Stimulated activated CD4-positive, alpha-beta T cell treated with anti-CD3 and anti-CD28 coated beads, Interleukin-1b, Interleukin-23, amount 100 ng/mL, for 24 hours (primary cell): ENCODE measurements at regions not wholly inside any gene's neighbourhood (a gene's known extent, or its start where the extent isn't known, plus 50 kb on each side); places are given as distances from the start of the nearest gene placed in this dataset.
"Not testable (repeated sequence)": the region's sequence is repeated elsewhere in the genome, so short reads cannot be mapped to it uniquely, and the experiment has no call there.

Experiments
- DNase-seq, 4 experiments: peaks; one replicate each; pipeline ENCODE4 v3.0.0-alpha.2; 2020; ENCODE audit warnings: low read depth in 4 of 4, low spot score in 1 of 4

DNA sequence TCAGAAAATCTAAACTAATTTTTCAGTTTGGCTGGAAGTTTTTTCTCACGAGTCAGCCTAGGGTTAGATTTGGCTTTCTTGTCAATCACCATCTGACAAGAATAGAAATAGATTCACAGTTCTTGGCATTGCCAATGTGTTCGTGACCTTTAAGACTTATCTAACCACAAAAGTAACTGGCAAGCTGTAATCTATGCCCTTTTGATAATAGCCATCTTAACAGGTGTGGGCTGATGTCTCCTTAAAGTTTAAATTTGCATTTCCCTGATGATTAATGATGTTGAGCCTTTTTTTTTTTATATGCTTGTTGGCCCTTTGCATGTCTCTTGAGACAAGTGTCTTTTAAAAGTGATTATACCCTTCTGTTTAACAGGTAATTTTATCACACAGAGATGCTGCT lies 460.3 kb upstream of the PRKX start:
- no peak for DNase-seq

DNA sequence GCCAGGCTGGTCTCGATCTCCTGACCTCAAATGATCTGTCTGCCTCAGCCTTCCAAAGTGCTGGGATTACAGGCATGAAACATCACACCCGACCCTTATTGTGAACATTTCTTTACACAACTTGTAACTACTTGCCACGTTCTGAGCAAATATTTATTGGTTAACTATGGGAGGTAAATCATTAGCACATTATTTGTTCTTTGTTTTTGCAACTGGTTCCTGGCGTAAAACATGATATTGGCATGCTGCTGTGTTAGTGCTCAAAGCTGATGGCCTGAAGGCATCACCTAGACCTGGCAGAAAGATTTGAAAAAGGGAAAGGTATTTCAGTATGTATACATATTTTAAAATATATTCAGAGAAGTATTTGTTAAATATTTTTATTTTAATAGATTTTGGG lies 438.3 kb upstream of the PRKX start:
- no peak for DNase-seq

DNA sequence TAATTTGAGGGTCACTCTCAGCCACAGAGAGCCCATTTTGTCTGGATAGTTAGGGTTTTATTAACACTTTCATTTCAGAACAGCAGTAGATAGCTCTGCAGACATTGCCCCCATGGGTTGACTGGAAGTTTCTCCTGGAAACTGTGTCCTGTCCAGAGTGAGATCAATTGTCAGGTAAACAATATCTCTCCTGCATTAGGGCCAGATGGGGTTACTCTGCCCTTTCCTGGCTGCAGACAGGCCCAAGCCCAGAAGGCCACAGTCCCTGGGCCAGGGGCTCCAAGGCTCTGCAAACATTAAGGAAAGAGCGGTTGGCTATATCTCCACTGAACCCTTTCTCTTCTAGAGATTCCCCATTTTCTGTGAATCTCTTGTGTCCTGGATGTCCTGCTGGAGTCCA lies 436.8 kb upstream of the PRKX start:
- DNase-seq: no peak

DNA sequence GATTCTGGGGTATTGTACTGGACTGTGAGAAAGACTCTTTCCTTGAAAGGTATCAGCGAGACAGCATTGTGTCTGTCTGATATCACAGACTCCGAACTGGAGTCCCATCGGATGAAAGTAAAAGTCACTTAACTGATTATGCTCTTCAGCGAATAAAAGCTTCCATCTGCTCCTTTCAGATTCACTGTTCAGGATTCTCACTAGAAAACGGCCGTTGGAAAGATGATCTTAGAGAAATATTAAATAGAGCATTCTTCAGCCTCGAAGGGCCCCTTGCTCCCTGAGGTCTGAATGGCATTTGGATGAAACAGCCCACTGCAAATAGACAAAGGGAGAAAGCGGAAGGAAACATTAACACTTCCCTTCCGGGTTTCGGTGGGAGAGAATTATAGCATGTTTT lies 416.2 kb upstream of the PRKX start:
- DNase-seq: no peak

DNA sequence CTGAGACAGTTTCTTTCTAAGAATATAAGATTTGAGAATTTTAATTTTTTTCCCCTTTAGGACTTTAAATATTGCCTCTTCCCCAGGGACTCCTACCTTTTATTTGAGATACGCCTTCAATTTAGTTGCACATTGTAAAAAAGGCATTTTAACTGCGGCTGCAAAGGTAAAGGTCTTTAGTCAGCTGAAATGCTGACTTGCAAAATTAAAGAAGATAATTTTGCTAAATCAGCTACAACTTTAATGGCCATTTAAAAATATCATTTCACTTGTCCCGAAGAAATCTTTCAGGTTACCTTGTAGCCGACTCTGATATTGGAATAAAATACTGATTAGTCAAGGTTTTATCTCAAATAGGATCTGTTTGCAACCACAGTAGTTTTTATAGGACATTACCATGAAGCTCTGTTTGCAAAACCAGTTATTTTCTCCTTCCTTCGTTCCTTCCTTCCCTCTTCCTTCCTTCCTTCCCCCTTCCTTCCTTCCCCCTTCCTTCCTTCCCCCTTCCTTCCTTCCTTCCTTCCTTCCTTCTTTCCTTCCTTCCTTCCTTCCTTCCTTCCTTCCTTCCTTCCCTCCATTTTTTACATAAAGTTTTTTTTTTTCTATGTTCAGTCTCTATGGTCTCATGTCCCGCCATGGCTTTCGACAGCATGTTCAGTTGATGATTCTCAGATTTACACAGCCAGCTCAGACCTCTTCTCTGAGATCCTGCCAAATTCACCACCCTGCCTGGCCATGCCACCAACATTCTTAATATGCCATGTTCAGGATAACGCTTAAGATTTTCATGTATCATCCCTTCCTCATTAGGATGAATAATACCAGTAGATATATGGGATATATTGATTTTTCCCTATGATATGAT lies 405.4 kb upstream of the PRKX start:
- no peak for DNase-seq

DNA sequence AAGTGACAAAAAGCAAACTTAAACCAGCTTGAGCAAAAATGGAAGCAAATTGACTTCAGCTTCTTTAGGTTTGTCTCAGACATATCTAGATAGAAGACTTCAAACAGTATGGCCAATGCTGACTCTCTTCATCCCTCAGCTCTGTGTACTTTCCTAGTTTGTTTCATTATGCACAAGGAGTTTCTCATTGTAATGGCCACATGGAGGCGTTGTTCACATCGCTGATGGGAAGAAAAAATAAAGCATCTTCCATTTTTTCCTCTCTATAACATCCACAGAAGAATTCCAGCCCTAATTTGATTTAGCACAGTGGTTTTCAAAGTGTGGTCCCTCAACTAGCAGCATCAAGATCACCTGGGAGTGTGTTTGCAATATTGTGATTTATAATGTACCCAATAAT lies 397.5 kb upstream of the PRKX start:
- no peak for DNase-seq

DNA sequence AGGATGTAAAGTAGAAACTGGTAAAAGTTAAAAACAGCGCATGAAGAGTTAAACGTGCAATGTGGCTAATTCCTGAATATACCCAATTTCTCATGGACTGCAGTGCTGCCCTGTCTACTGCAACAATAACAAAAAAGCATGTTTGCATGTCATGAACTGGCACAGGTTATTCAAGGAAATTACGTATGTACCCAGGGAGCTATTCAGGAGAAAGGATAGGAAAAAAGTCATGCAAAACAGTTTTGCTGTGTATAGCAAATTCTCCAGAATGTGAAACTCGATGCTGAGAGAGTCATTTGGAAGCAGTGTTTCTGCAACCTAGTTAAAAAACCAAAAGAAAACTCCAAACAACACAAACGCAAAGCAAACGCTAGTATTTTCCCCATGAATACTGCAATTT lies 381.5 kb upstream of the PRKX start:
- no peak for DNase-seq

DNA sequence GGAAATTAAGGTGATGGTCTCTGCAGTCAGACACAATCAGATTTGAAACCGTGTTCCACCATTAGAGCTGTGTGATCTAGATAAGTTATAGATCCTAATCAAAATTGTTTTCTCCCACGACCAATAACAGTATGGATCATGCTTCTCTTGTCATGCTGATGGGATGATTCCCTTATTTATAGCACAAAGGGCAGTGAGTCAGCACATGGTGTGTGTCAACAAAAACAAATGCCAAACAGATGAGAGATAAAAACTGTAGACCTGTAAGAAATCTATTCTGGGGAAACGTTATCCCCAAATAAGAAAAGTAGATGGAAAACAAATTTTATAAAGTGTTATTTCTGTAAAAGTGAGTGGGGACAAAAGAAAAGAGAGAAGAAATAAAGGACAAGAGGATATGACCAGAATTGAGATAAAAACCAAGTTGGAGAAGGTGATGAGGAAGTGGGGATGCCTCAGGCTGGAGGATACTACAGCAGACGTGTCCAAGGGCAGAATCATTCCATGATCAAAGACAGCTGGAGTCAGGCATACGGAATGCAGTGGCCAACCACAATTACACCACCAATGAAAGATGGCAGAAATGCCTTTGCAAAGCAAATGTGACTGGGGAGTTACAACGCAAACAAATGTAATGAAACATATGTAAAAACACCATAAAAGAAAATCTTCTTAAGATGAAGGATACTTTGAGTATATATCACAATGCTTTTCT lies 377.8 kb upstream of the PRKX start:
- DNase-seq: no peak

DNA sequence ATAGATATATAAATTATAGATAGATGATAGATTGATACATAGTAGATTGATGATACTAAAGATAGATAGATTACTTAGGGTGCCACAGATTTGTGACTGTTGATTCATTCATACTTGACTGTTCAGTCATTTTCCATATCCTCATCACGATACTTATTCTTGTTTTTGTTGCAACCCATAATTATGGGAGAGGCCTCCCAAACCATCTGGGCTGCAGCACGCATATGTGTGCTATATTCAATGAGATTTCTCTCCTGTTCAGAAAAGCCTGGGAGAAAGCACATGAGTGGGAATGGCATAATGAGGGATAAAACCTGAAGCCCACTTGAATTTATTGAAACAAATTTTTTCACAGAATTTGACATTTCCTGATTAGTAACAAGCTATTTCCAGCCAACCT lies 346.4 kb upstream of the PRKX start:
- no peak for DNase-seq

DNA sequence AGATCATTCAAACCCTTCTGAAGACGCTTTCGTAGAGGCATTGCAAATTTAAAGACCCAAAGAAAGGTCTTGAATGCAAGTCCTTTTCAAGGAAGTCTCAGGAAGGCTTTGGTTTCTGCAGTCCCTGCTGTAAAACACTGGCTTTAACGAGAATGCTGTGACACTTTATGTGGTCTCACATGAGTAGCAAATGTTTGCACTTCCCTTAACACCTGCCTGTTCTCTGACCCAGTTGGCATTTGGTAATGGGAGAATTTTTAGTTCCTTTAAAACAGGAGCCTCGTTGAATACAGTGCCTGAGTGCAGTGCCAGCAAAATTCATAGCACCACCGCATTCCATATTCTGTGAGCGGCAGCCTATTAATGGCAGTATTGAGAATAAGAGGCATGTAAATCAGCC lies 330.5 kb upstream of the PRKX start:
- no peak for DNase-seq

DNA sequence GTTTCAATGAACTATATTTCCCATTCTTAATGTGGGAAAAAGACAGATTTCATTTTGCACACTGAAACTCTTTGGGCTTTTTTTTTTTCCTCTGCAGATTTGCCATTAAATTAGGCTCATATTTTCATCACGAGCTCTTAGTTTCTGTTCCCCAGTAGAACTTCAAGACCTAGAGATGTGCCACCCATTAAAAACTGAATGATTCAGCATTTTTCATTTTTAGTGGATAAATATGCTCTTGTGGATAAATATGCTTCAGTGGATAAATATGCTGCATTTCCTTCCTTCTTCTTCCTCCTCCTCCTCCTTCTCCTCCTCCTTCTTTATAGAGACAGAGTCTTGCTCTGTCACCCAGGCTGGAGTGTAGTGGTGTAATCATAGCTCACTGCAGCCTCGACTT lies 322.4 kb upstream of the PRKX start:
- no peak for DNase-seq

DNA sequence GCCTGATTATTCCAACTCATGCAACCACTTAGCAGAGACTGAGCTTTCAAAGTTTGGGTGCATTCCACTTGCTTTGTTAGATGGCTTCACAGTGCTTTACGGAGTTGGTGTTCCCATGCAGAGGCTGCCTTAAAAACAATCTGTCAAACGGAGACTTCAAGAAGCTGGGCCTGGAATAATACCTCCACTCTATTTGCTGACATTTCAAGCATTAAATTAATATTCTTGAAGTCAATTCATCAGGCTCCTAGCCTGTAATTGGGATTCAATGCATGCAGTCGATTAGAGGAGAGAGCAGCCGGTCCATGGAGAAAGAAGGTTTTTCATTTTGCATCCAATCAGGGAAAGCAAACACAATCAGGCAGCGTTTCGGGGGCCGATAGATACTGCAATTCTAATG lies 314.7 kb upstream of the PRKX start:
- DNase-seq: no peak

DNA sequence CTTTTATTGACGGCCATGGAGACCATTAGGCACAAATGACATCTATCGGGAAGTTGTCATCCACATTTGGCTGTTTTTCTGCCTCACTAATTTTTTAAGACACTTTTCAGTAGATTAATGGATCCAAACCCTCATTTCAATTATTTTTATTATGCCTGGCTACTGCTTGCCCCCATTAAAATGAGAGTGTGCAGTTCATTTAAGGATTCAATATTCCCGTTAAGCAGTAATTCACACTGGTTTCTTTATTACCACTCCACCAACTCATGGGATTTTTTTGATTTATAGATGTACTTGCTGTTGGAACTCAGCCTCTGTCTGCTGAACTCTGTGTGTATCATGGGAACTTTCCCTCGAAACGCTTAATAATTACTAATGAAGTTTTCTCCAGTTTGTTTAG lies 291.8 kb upstream of the PRKX start:
- DNase-seq: no peak

DNA sequence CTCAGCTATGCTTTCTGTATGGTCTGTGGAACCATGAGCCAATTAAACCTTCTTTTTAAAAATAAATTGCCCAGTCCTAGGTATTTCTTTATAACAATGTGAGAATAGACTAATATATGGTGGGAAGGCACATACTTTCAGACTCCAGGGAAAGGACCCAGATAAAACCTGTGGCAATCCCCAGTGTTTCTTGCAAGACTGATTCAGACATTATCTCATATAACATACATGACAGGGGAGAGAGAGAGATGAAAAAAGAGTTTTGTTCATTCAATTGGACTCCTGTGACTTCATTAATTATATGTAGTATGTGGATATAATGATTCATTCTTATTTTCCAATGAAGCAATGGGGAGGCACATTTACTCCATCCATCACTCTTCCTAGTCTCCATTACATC lies 291.4 kb upstream of the PRKX start:
- DNase-seq: no peak

DNA sequence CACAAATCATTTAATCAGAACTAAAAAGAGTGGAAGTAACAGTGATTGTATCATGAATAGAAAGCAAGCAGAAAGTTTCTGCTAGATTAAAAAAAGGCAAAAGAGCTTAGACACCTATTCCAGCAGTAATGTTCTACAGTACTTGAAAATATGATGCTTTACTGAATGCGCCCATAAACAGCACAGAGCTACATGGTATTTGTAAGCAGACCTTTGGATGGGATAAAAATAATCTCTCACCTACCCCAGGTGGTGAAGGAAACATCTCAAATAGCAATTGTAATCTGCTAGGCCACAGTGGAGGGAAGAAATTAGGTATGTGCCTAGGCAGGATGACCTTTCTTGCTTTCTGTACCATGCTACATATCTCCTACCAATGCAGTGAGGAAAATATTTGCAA lies 280.9 kb upstream of the PRKX start:
- DNase-seq: no peak

DNA sequence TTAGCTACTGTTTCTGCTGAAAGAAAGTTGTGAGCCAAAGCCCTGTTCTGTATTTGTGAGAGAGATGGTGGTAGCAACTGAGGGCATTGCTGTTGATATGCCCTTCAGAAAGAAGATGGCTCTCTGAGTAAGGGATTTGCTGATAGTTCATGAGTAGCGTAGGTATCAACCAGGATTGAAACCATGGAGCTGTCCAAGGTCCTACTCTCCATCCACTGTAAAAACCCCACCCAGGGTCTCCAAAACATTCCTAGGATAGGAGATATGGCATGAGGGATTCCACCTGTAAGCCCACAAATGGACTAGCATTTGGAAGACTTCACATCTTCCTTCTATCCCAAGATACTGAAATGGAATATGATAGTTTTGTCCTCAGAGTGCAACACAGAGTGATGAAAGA lies 277.1 kb upstream of the PRKX start:
- no peak for DNase-seq

DNA sequence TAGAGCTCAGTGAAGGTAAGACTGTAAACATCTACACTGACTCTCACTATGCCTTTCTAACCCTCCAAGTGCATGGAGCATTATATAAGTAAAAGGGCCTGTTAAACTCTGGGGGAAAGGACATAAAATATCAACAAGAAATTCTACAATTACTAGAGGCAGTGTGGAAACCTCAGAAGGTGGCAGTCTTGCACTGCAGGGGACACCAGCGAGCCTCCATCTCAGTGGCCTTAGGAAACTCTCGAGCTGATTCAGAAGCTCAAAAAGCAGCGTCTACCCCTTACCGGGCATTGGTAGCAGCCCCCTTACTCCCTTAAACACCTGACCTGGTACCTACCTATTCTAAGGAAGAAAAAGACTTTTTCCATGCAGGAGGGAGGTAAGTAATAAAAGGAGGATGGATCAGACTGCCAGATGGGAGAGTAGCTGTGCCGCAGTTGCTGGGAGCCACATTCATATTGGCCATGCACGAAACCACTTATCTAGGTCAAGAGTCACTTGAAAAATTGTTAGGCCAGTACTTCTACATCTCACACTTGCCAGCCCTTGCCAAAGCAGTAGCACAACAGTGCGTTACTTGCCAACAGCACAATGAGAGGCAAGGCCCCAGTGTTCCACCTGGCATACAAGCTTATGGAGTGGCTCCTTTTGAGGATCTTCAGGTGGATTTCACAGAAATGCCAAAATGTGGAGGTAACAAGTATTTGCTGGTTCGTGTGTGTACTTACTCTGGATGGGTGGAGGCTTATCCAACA lies 258.8 kb upstream of the PRKX start:
- DNase-seq: not testable (repeated sequence)

DNA sequence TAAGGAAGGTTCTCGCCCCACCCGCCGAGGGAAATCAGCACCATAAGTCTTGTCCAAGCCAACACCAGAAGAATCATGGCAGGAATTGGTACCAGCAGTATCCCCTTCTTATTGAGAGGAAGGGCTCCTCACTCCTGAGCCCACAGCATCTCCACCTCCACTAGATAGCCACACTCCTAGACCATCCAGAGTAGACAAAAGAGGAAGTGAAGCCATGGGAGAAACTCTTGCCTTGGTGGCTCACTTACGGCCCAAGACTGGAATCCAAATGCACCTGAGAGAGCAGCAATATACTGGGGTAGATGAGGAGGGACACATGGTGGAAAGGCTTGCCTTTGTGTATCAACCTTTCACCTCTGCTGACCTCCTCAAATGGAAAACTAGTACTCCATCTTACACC lies 255.3 kb upstream of the PRKX start:
- DNase-seq: no peak

DNA sequence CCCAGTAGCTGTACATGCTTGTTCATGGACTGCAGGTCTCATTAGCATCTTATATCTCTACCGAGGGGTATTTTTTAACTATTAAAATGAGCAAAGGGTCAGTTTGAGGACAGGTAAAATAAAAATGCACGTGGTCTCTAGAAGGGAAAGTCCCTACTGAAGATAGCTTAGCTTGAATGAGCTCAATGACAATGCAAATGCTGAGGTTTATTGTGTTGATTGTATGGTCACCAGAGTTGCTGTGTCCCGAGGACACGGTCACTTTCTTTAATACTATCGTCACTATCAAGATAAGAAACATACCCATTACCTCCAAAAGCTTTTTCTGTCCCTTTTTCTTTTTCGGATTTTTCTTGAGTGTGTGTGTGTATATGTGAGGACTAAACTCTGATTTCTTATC lies 250.5 kb upstream of the PRKX start:
- DNase-seq: no peak

DNA sequence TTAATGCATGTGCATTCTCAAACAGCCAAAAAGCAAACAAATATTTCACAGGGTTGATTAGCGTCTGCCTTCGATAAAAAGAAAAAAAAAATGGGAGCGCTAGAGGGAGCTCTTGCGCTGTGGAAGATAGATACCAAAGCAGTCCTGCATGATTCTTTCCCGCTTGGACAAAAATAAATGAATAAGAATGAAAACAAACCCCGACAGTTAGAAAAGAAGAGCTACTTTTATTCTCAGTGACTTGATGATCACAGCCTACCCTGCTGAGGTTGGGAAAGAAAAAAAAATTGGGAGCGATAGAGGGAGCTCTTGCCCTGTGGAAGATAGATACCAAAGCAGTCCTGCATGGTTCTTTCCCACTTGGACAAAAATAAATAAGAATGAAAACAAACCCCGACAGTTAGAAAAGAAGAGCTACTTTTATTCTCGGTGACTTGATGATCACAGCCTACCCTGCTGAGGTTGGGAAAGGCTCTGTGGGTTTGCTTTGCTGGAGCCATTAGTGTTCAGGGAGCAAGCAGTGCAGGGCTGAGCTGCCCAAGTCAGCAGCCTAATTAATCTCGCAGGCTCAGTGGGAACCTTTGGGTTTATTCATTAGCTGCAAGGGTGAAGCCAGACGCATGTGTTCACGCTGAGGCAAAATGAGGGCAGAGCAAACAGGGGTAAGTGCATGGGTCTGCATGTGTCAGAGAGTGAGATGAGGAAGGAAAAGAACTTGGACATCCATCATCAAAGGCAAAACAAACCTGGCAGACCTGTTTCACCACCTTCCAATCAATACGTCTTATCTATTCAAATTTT lies 249.3 kb upstream of the PRKX start:
- no peak for DNase-seq

DNA sequence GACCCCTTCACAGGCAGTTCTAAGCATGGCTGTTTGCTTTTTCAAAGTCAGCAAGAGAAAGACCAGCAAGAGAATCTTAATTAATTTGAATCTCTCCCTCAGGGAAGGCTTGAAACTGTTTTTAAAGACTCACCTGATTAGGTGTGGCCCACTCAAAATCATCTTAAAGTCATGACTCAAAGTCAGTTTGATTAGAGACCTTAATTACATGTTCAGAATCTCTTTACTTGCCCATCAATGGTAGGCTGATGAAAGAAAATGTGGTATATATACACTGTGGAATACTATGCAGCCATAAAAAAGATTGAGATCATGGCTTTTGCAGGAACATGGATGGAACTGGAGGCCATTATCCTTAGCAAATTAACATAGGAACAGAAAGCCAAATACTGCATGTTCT lies 247.5 kb upstream of the PRKX start:
- DNase-seq: no peak
